H9 (cell line): ENCODE measurements at regions not wholly inside any gene's neighbourhood (a gene's known extent, or its start where the extent isn't known, plus 50 kb on each side); places are given as distances from the start of the nearest gene placed in this dataset.

Source experiments
- DNase-seq: peaks from one replicate; pipeline ENCODE4 v3.0.0-alpha.2; 2017
- H2AFZ ChIP-seq: one replicate; pipeline ENCODE4 v1.6.1; 2013; ENCODE audit warnings: mild to moderate bottlenecking, low read length, control low read depth, moderate library complexity
- H2AK5ac ChIP-seq: 2 replicates; pipeline ENCODE4 v1.6.1; 2013; ENCODE audit warnings: low read length, control low read depth, mixed read lengths; ENCODE audit not compliant: insufficient read length
- H2BK120ac ChIP-seq: one replicate; pipeline ENCODE4 v1.6.1; 2013; ENCODE audit warnings: low read depth, mild to moderate bottlenecking, low read length, control low read depth, inconsistent platforms; ENCODE audit not compliant: poor library complexity, severe bottlenecking
- H2BK12ac ChIP-seq: 2 replicates; pipeline ENCODE4 v1.6.1; 2013; ENCODE audit warnings: low read length, control low read depth, mixed read lengths, low read depth; ENCODE audit not compliant: insufficient read length
- H2BK15ac ChIP-seq: 2 replicates; pipeline ENCODE4 v1.6.1; 2013; ENCODE audit warnings: low read depth, low read length, control low read depth
- H2BK20ac ChIP-seq: one replicate; pipeline ENCODE4 v1.6.1; 2013; ENCODE audit warnings: low read depth, mild to moderate bottlenecking, low read length, control low read depth, inconsistent platforms; ENCODE audit not compliant: poor library complexity, severe bottlenecking
- H2BK5ac ChIP-seq: 2 replicates; pipeline ENCODE4 v1.6.1; 2013; ENCODE audit warnings: low read length, control low read depth, mixed read lengths; ENCODE audit not compliant: insufficient read length
- H3K14ac ChIP-seq: 2 replicates; pipeline ENCODE4 v1.6.1; 2013; ENCODE audit warnings: low read length, control low read depth; ENCODE audit not compliant: insufficient read depth
- H3K18ac ChIP-seq: 2 replicates; pipeline ENCODE4 v1.6.1; 2013; ENCODE audit warnings: low read depth, mild to moderate bottlenecking, mixed read lengths, low read length, control low read depth; ENCODE audit not compliant: insufficient read length
- H3K23ac ChIP-seq: 2 replicates; pipeline ENCODE4 v1.6.1; 2013; ENCODE audit warnings: low read length, control low read depth, mixed read lengths, low read depth; ENCODE audit not compliant: insufficient read length
- H3K23me2 ChIP-seq: 2 replicates; pipeline ENCODE4 v1.6.1; 2013; ENCODE audit warnings: low read depth, mild to moderate bottlenecking, mixed read lengths, low read length, control low read depth; ENCODE audit not compliant: insufficient read length, poor library complexity, severe bottlenecking
- H3K27ac ChIP-seq: 2 replicates; pipeline ENCODE4 v1.5.1; 2013; ENCODE audit warnings: low read length, control low read depth, mixed read lengths, low read depth; ENCODE audit not compliant: insufficient read length
- H3K27me3 ChIP-seq: 2 replicates; pipeline ENCODE4 v1.6.1; 2013; ENCODE audit warnings: low read length, control low read depth, inconsistent platforms; ENCODE audit not compliant: insufficient read depth
- H3K4ac ChIP-seq: 2 replicates; pipeline ENCODE4 v1.6.1; 2013; ENCODE audit warnings: low read depth, mild to moderate bottlenecking, control low read depth, inconsistent platforms, low read length, moderate library complexity
- H3K4me1 ChIP-seq: 2 replicates; pipeline ENCODE4 v1.6.1; 2013; ENCODE audit warnings: low read length, control low read depth, inconsistent platforms; ENCODE audit not compliant: insufficient read depth
- H3K4me2 ChIP-seq: 2 replicates; pipeline ENCODE4 v1.6.1; 2013; ENCODE audit warnings: low read length, control low read depth, mixed read lengths; ENCODE audit not compliant: insufficient read length, insufficient read depth
- H3K56ac ChIP-seq: 2 replicates; pipeline ENCODE4 v1.6.1; 2013; ENCODE audit warnings: low read depth, mild to moderate bottlenecking, mixed read lengths, low read length, control low read depth; ENCODE audit not compliant: insufficient read length
- H3K79me1 ChIP-seq: 2 replicates; pipeline ENCODE4 v1.6.1; 2013; ENCODE audit warnings: low read depth, mild to moderate bottlenecking, moderate library complexity, low read length, control low read depth, inconsistent platforms; ENCODE audit not compliant: insufficient read depth, poor library complexity, severe bottlenecking
- H3K79me2 ChIP-seq: 2 replicates; pipeline ENCODE4 v1.6.1; 2013; ENCODE audit warnings: low read length, control low read depth, inconsistent platforms; ENCODE audit not compliant: insufficient read depth
- H3K9ac ChIP-seq: 2 replicates; pipeline ENCODE4 v1.6.1; 2013; ENCODE audit warnings: low read length, control low read depth, mixed read lengths; ENCODE audit not compliant: insufficient read length; ENCODE audit errors: extremely low read depth
- H3K9me3 ChIP-seq: one replicate; pipeline ENCODE4 v1.6.1; 2013; ENCODE audit warnings: low read depth, low read length, inconsistent platforms; ENCODE audit not compliant: control insufficient read depth
- H3T11ph ChIP-seq: one replicate; pipeline ENCODE4 v1.6.1; 2013; ENCODE audit warnings: mild to moderate bottlenecking, low read length, control low read depth, inconsistent platforms
- H4K20me1 ChIP-seq: one replicate; pipeline ENCODE4 v1.6.1; 2013; ENCODE audit not compliant: control insufficient read depth, insufficient read length, insufficient read depth
- H4K5ac ChIP-seq: 2 replicates; pipeline ENCODE4 v1.6.1; 2013; ENCODE audit warnings: low read depth, mild to moderate bottlenecking, mixed read lengths, low read length, control low read depth; ENCODE audit not compliant: insufficient read length
- H4K8ac ChIP-seq: replicated peaks from 2 replicates; pipeline ENCODE4 v1.6.1; 2013; ENCODE audit warnings: low read length, control low read depth, mixed read lengths, low read depth; ENCODE audit not compliant: insufficient read length
- H4K91ac ChIP-seq: 2 replicates; pipeline ENCODE4 v1.6.1; 2013; ENCODE audit warnings: low read depth, mild to moderate bottlenecking, moderate library complexity, mixed read lengths, low read length, control low read depth; ENCODE audit not compliant: insufficient read length
- H3K27ac Mint-ChIP-seq, 3 experiments: 2 replicates in 2 of 3; 3 replicates in 1 of 3; pipeline ENCODE4 v1.8.0; 2020 to 2021; ENCODE audit warnings: mixed read lengths in 3 of 3, mild to moderate bottlenecking in 1 of 3, moderate library complexity in 1 of 3
- H3K27me3 Mint-ChIP-seq: 2 replicates; pipeline ENCODE4 v1.8.0; 2021; ENCODE audit warnings: low read depth, mild to moderate bottlenecking, moderate library complexity, mixed read lengths
- H3K36me3 Mint-ChIP-seq, 3 experiments: 2 replicates in 2 of 3; 3 replicates in 1 of 3; pipeline ENCODE4 v1.8.0; 2020 to 2021; ENCODE audit warnings: low read depth in 3 of 3, mixed read lengths in 3 of 3; ENCODE audit not compliant: insufficient read depth in 1 of 3
- H3K4me1 Mint-ChIP-seq, 2 experiments: 2 replicates each; pipeline ENCODE4 v1.8.0; 2020; ENCODE audit warnings: mixed read lengths in 2 of 2
- H3K4me3 Mint-ChIP-seq, 2 experiments: 2 replicates in 1 of 2; 3 replicates in 1 of 2; pipeline ENCODE4 v1.8.0; 2020 to 2021; ENCODE audit warnings: mild to moderate bottlenecking in 2 of 2, mixed read lengths in 2 of 2, moderate library complexity in 1 of 2
- H3K9me3 Mint-ChIP-seq, 2 experiments: 2 replicates in 1 of 2; 3 replicates in 1 of 2; pipeline ENCODE4 v1.8.0; 2020; ENCODE audit warnings: mild to moderate bottlenecking in 2 of 2, mixed read lengths in 2 of 2, moderate library complexity in 1 of 2
- CTCF ChIP-seq: fragments of 200-600 bp; sonication (generic); conservative IDR thresholded peaks from 3 replicates; pipeline ENCODE4 v1.8.0; 2021; ENCODE audit warnings: antibody characterized with exemption, mild to moderate bottlenecking
- WGBS: extraction: QIAGEN DNeasy Blood & Tissue Kit; methylation state at CpG from one replicate; pipeline ENCODE4 v1.1.7; 2013; ENCODE audit warnings: missing lambda C conversion rate, low lambda C conversion rate, mixed read lengths; ENCODE audit not compliant: insufficient read length; ENCODE audit errors: extremely low coverage; 5-methylcytosine and 5-hydroxymethylcytosine counted together

- peaks cover 22 to 23% of the 10 kb centered on the region in 2 experiments for H3K4me1 Mint-ChIP-seq
- no peak for TF ChIP-seq CTCF
- no peak overlapping the region for H2BK120ac ChIP-seq
- H3K9me3 ChIP-seq, result peaks cover 4% of the 10 kb centered on the region
- H2BK12ac ChIP-seq, result no peak overlapping the region
- peaks cover 4% of the 10 kb centered on the region; the same call in 1 of the 2 replicates for H3K4me1 ChIP-seq
- no peak overlapping the region for H4K8ac ChIP-seq
- H3K27me3 Mint-ChIP-seq, result peaks cover 2% of the 10 kb centered on the region; the same call in 1 of the 2 replicates
- H4K20me1 ChIP-seq, result no peaks in the 10 kb centered on the region
- no peaks in the 10 kb centered on the region for H3K23me2 ChIP-seq
- H3K4ac ChIP-seq, result no peak overlapping the region
- no peak overlapping the region for H3K14ac ChIP-seq
- H3K23ac ChIP-seq, result no peak overlapping the region
- no CpG with 5 or more reads among the region's 3 CpGs for WGBS
- H4K91ac ChIP-seq, result no peak overlapping the region
- no peaks in the 10 kb centered on the region for H3K27me3 ChIP-seq
- no peak overlapping the region for H4K5ac ChIP-seq
- H3K36me3 Mint-ChIP-seq, result peaks cover 0 to 7% (median 0%) of the 10 kb centered on the region in 3 experiments; a peak in 2 of 7 replicates
- H3K79me1 ChIP-seq, result no peaks in the 10 kb centered on the region
- DNase-seq, result no peak
- peaks cover 4 to 7% of the 10 kb centered on the region in 2 experiments; a peak in 4 of 5 replicates for H3K9me3 Mint-ChIP-seq
- no peak overlapping the region for H2AK5ac ChIP-seq
- no peak overlapping the region for H3T11ph ChIP-seq
- no peak overlapping the region for H3K9ac ChIP-seq
- no peaks in the 10 kb centered on the region for H3K79me2 ChIP-seq
- H3K18ac ChIP-seq, result no peak overlapping the region
- H3K27ac Mint-ChIP-seq, result no peak overlapping the region
- H2BK15ac ChIP-seq, result no peak overlapping the region
- no peak overlapping the region for H3K4me2 ChIP-seq
- H3K27ac ChIP-seq, result no peak overlapping the region
- H3K4me3 Mint-ChIP-seq, result no peak overlapping the region; a peak in 1 of 5 replicates
- H2BK5ac ChIP-seq, result no peak overlapping the region
- no peak overlapping the region for H3K56ac ChIP-seq
- no peak overlapping the region for H2AFZ ChIP-seq
- H2BK20ac ChIP-seq, result no peak overlapping the region
Measured at GRCh38 chr9:84615544-84615943, 54.0 kb upstream of the NTRK2 start.
